ENCODE measurements at regions not wholly inside any gene's neighbourhood (a gene's known extent, or its start where the extent isn't known, plus 50 kb on each side); places are given as distances from the start of the nearest gene placed in this dataset.

- 0 out of 5 replicates have a peak, but pooled peaks cover 0 to 2% of the 10 kb centered on the region in 2 experiments for H3K27me3 ChIP-seq (ENCODE audit: control insufficient read depth in 1 of 2, insufficient read depth in 2 of 2, low read length in 2 of 2)
- no peak for FAIRE-seq
- H3K79me2 ChIP-seq (ENCODE audit: insufficient read depth, low read length): no peaks in the 10 kb centered on the region
- 0% methylated on average over 2 of the region's 3 CpGs for WGBS (ENCODE audit: low lambda C conversion rate)
- H3K9ac ChIP-seq (ENCODE audit: insufficient read depth, low read depth, low read length): no peak overlapping the region
- no peak overlapping the region for H3K4me3 ChIP-seq (replicated peaks in 1 of 3; ENCODE audit: insufficient read depth in 1 of 3, low read depth in 2 of 3, low read length in 3 of 3)
- no peaks in the 10 kb centered on the region for H3K4me1 ChIP-seq (ENCODE audit: insufficient read depth, low read length)
- H3K9me3 ChIP-seq (ENCODE audit: low read length): no peaks in the 10 kb centered on the region
- no TSS peak for BruUV-seq (replicated peaks)
- H3K27ac ChIP-seq (ENCODE audit: extremely low read length, insufficient read depth, low read length): no peak overlapping the region
- POLR2A ChIA-PET: no interaction called here
- no peak for ATAC-seq
- CTCF ChIA-PET (ENCODE audit: low intra/inter-chr PET ratio, low total read pairs): no interaction called here
- no peaks in the 10 kb centered on the region for H3K36me3 ChIP-seq (replicated peaks in 1 of 2; ENCODE audit: control insufficient read depth in 1 of 2, insufficient read depth in 2 of 2, low read length in 2 of 2)
- no peak overlapping the region for H2AFZ ChIP-seq (ENCODE audit: low read length)
- in situ Hi-C loops (cut with HindIII; ENCODE audit: extremely low pct_ligation_motif_present, low pct_unique_long_range_greater_than_20kb): no loop called here
- H3K4me2 ChIP-seq (ENCODE audit: low read depth, low read length): no peak overlapping the region
- 0 out of 2 replicates have a peak, but pooled peaks cover 2% of the 10 kb centered on the region for H4K20me1 ChIP-seq (ENCODE audit: insufficient read depth, low read length)
- DNase-seq (ENCODE audit: low spot score): no peak
- intact Hi-C loops (cut with micrococcal nuclease; ENCODE audit: unreplicated experiment): no loop called here
- TF ChIP-seq ZNF510 (CRISPR knock-in tag; IDR thresholded peaks at IDR 0.05; ENCODE audit: low read depth) (no peak), KDM2A (CRISPR knock-in tag; IDR thresholded peaks at IDR 0.05; ENCODE audit: borderline replicate concordance, low read depth) (no peak)
Observed at GRCh38 chr1:29753771-29754572, 517.6 kb downstream of the PTPRU start.

- BruUV-seq (replicated peaks): no TSS peak
- Histone ChIP-seq H4K20me1 (ENCODE audit: insufficient read depth, low read length) (0 out of 2 replicates have a peak, but pooled peaks cover 2% of the 10 kb centered on the region), H2AFZ (ENCODE audit: low read length) (no peak overlapping the region), H3K9me3 (ENCODE audit: low read length) (no peaks in the 10 kb centered on the region), H3K79me2 (ENCODE audit: insufficient read depth, low read length) (no peaks in the 10 kb centered on the region), H3K4me2 (ENCODE audit: low read depth, low read length) (no peak overlapping the region), H3K4me1 (ENCODE audit: insufficient read depth, low read length) (no peaks in the 10 kb centered on the region), H3K36me3 (replicated peaks in 1 of 2; ENCODE audit: control insufficient read depth in 1 of 2, insufficient read depth in 2 of 2, low read length in 2 of 2) (no peaks in the 10 kb centered on the region), H3K27me3 (ENCODE audit: control insufficient read depth in 1 of 2, insufficient read depth in 2 of 2, low read length in 2 of 2) (0 out of 5 replicates have a peak, but pooled peaks cover 0 to 2% of the 10 kb centered on the region in 2 experiments), H3K9ac (ENCODE audit: insufficient read depth, low read depth, low read length) (no peak overlapping the region), H3K4me3 (replicated peaks in 1 of 3; ENCODE audit: insufficient read depth in 1 of 3, low read depth in 2 of 3, low read length in 3 of 3) (no peak overlapping the region), H3K27ac (ENCODE audit: extremely low read length, insufficient read depth, low read length) (no peak overlapping the region)
- TF ChIP-seq ZNF34 (CRISPR knock-in tag; IDR thresholded peaks at IDR 0.05; ENCODE audit: borderline replicate concordance) (no peak), CERS6 (CRISPR knock-in tag; IDR thresholded peaks at IDR 0.05) (no peak), FOSL1 (CRISPR knock-in tag; IDR thresholded peaks at IDR 0.05; ENCODE audit: borderline replicate concordance) (no peak)
- intact Hi-C loops (cut with micrococcal nuclease; ENCODE audit: unreplicated experiment): no loop called here
- POLR2A ChIA-PET: no interaction called here
- no CpG with 5 or more reads among the region's 1 CpG for WGBS (ENCODE audit: low lambda C conversion rate)
- CTCF ChIA-PET (ENCODE audit: low intra/inter-chr PET ratio, low total read pairs): no interaction called here
- in situ Hi-C loops (cut with HindIII; ENCODE audit: extremely low pct_ligation_motif_present, low pct_unique_long_range_greater_than_20kb): no loop called here
- DNase-seq (ENCODE audit: low spot score) (no peak), ATAC-seq (no peak), FAIRE-seq (no peak)
Observed at GRCh38 chr1:29753244-29753643, 516.9 kb downstream of the PTPRU start.
